IMR-90 (cell line): ENCODE measurements at regions not wholly inside any gene's neighbourhood (a gene's known extent, or its start where the extent isn't known, plus 50 kb on each side); places are given as distances from the start of the nearest gene placed in this dataset.

Experiments used
- ATAC-seq: fragments of 200-7000 bp; cut with Tn5 transposase; 2 replicates; pipeline ENCODE4 v1.9.1; 2020; ENCODE audit warnings: low read depth, mild to moderate bottlenecking, moderate library complexity
- BruUV-seq: library from RNA; stranded (reverse); fragments of 400-500 nt; replicated peaks from 2 replicates; lab custom pipeline; 2021; lab: Mats Ljungman, UMichigan
- CTCF ChIA-PET: fragments of 300-600 bp; formaldehyde crosslinking; extraction: SDS; loops from one replicate; lab custom pipeline; 2021; ENCODE audit warnings: antibody characterized with exemption; lab: Yijun Ruan, JAX
- POLR2A ChIA-PET: fragments of 300-600 bp; sonication (Branson Sonifier 250); formaldehyde crosslinking; loops from one replicate; lab custom pipeline; 2022; ENCODE audit warnings: antibody characterized with exemption; ENCODE audit not compliant: unreplicated experiment; lab: Charles Lee
- DNase-seq: peaks from one replicate; pipeline ENCODE4 v3.0.0; 2013
- H2AFZ ChIP-seq: replicated peaks from 2 replicates; pipeline ENCODE3; 2013; ENCODE audit warnings: low read length, mild to moderate bottlenecking; ENCODE audit not compliant: poor library complexity
- H2AK5ac ChIP-seq: 2 replicates; pipeline ENCODE4 v1.6.1; 2013; ENCODE audit warnings: low read depth, low read length, inconsistent platforms
- H2AK9ac ChIP-seq: replicated peaks from 2 replicates; pipeline ENCODE3; 2013; ENCODE audit warnings: mild to moderate bottlenecking, low read depth, low read length, moderate library complexity; ENCODE audit not compliant: poor library complexity
- H2BK120ac ChIP-seq: 2 replicates; pipeline ENCODE4 v1.6.1; 2013; ENCODE audit warnings: low read depth, low read length, inconsistent platforms
- H2BK15ac ChIP-seq: 3 replicates; pipeline ENCODE4 v1.6.1; 2013; ENCODE audit warnings: low read depth, low read length, inconsistent platforms
- H2BK20ac ChIP-seq: 2 replicates; pipeline ENCODE4 v1.6.1; 2013; ENCODE audit warnings: low read depth, mild to moderate bottlenecking, inconsistent platforms, low read length, moderate library complexity
- H2BK5ac ChIP-seq: 2 replicates; pipeline ENCODE4 v1.6.1; 2013; ENCODE audit warnings: mild to moderate bottlenecking, low read depth, low read length, inconsistent platforms; ENCODE audit not compliant: poor library complexity, severe bottlenecking
- H3K14ac ChIP-seq: replicated peaks from 2 replicates; pipeline ENCODE4 v1.6.1; 2013; ENCODE audit warnings: low read depth, low read length, inconsistent platforms
- H3K18ac ChIP-seq: 2 replicates; pipeline ENCODE4 v1.6.1; 2013; ENCODE audit warnings: low read depth, low read length, control low read depth
- H3K23ac ChIP-seq: 2 replicates; pipeline ENCODE4 v1.6.1; 2013; ENCODE audit warnings: low read depth, low read length, inconsistent platforms
- H3K27ac ChIP-seq: 2 replicates; pipeline ENCODE4 v1.5.1; 2013; ENCODE audit warnings: mild to moderate bottlenecking, control low read depth, low read length; ENCODE audit not compliant: insufficient read depth
- H3K27me3 ChIP-seq: 2 replicates; pipeline ENCODE4 v1.6.1; 2013; ENCODE audit warnings: low read length; ENCODE audit not compliant: control insufficient read depth, insufficient read depth
- H3K36me3 ChIP-seq: 2 replicates; pipeline ENCODE4 v1.6.1; 2013; ENCODE audit warnings: low read length, mixed read lengths; ENCODE audit not compliant: control insufficient read depth, insufficient read depth
- H3K4ac ChIP-seq: 2 replicates; pipeline ENCODE4 v1.6.1; 2013; ENCODE audit warnings: low read depth, low read length, inconsistent platforms
- H3K4me1 ChIP-seq: 2 replicates; pipeline ENCODE4 v1.6.1; 2013; ENCODE audit warnings: low read length, mixed read lengths; ENCODE audit not compliant: control insufficient read depth, insufficient read depth
- H3K4me2 ChIP-seq: 2 replicates; pipeline ENCODE4 v1.6.1; 2013; ENCODE audit warnings: low read depth, mild to moderate bottlenecking, control low read depth, low read length, moderate library complexity
- H3K4me3 ChIP-seq: 2 replicates; pipeline ENCODE4 v1.5.1; 2013; ENCODE audit warnings: low read depth, mild to moderate bottlenecking, control low read depth, low read length, moderate library complexity; ENCODE audit not compliant: insufficient read depth
- H3K56ac ChIP-seq: 2 replicates; pipeline ENCODE4 v1.6.1; 2013; ENCODE audit warnings: low read length, inconsistent platforms; ENCODE audit not compliant: insufficient read depth; ENCODE audit errors: extremely low read depth
- H3K79me1 ChIP-seq, 2 experiments: 2 replicates each; pipeline ENCODE4 v1.6.1; 2013; ENCODE audit warnings: low read length in 2 of 2, inconsistent platforms in 1 of 2, low read depth in 1 of 2
- H3K9ac ChIP-seq: 2 replicates; pipeline ENCODE4 v1.6.1; 2013; ENCODE audit warnings: low read depth, low read length, control low read depth
- H3K9me1 ChIP-seq: 2 replicates; pipeline ENCODE4 v1.6.1; 2013; ENCODE audit warnings: low read length, inconsistent platforms; ENCODE audit not compliant: insufficient read depth
- H3K9me3 ChIP-seq: 2 replicates; pipeline ENCODE4 v1.6.1; 2013; ENCODE audit warnings: low read length; ENCODE audit not compliant: control insufficient read depth, insufficient read depth
- H4K20me1 ChIP-seq: 2 replicates; pipeline ENCODE4 v1.6.1; 2013; ENCODE audit warnings: low read length, inconsistent platforms; ENCODE audit not compliant: insufficient read depth
- H4K5ac ChIP-seq: 2 replicates; pipeline ENCODE4 v1.6.1; 2013; ENCODE audit warnings: mild to moderate bottlenecking, low read depth, low read length, control low read depth
- H4K8ac ChIP-seq, 2 experiments: 2 replicates each; pipeline ENCODE4 v1.6.1; 2013; ENCODE audit warnings: low read depth in 2 of 2, low read length in 2 of 2, control low read depth in 1 of 2, inconsistent platforms in 1 of 2
- H4K91ac ChIP-seq: 2 replicates; pipeline ENCODE4 v1.6.1; 2013; ENCODE audit warnings: low read depth, low read length, inconsistent platforms; ENCODE audit not compliant: insufficient read depth
- BHLHE40 ChIP-seq: fragments of 150-350 bp; IDR thresholded peaks from 2 replicates; pipeline ENCODE4 v1.6.1; 2016; ENCODE audit warnings: mild to moderate bottlenecking, low read depth, low read length
- CEBPB ChIP-seq: IDR thresholded peaks from 2 replicates; pipeline ENCODE4 v1.6.1; 2012; ENCODE audit warnings: low read depth, low read length, improper control_type of control experiment
- CHD1 ChIP-seq: IDR thresholded peaks from 2 replicates; pipeline ENCODE4 v1.6.1; 2012; ENCODE audit warnings: low read depth, low read length, improper control_type of control experiment
- FOS ChIP-seq: fragments of 150-350 bp; IDR thresholded peaks from 2 replicates; pipeline ENCODE4 v1.6.1; 2016; ENCODE audit warnings: low read depth, low read length
- MAFK ChIP-seq: IDR thresholded peaks from 2 replicates; pipeline ENCODE4 v1.6.1; 2012; ENCODE audit warnings: low read depth, low read length, improper control_type of control experiment
- MAZ ChIP-seq: IDR thresholded peaks from 2 replicates; pipeline ENCODE4 v1.6.1; 2012; ENCODE audit warnings: low read depth, mild to moderate bottlenecking, low read length, improper control_type of control experiment, moderate library complexity, borderline replicate concordance
- MXI1 ChIP-seq: IDR thresholded peaks from 2 replicates; pipeline ENCODE4 v1.6.1; 2012; ENCODE audit warnings: low read depth, mild to moderate bottlenecking, low read length, moderate library complexity, borderline replicate concordance
- NFE2L2 ChIP-seq: fragments of 150-350 bp; IDR thresholded peaks from 2 replicates; pipeline ENCODE4 v1.6.1; 2016; ENCODE audit warnings: low read depth, mild to moderate bottlenecking, low read length
- POLR2A ChIP-seq: IDR thresholded peaks from 2 replicates; pipeline ENCODE4 v1.6.1; 2012; ENCODE audit warnings: mild to moderate bottlenecking, low read depth, low read length
- RAD21 ChIP-seq: IDR thresholded peaks from 2 replicates; pipeline ENCODE4 v1.6.1; 2012; ENCODE audit warnings: low read length, improper control_type of control experiment
- RCOR1 ChIP-seq: IDR thresholded peaks from 2 replicates; pipeline ENCODE4 v1.6.1; 2012; ENCODE audit warnings: mild to moderate bottlenecking, low read length, improper control_type of control experiment; ENCODE audit not compliant: insufficient replicate concordance
- RFX5 ChIP-seq: IDR thresholded peaks from 2 replicates; pipeline ENCODE4 v1.8.0; 2012; ENCODE audit warnings: low read depth, mild to moderate bottlenecking, low read length, moderate library complexity
- SMC3 ChIP-seq: fragments of 150-350 bp; IDR thresholded peaks from 2 replicates; pipeline ENCODE4 v1.6.1; 2016; ENCODE audit warnings: low read depth, mild to moderate bottlenecking, antibody characterized with exemption, low read length, moderate library complexity
- dilution Hi-C: fragments of 300-500 bp; cut with HindIII; formaldehyde crosslinking; loops from one replicate; pipeline ENCODE4 v1.14.3; 2018; ENCODE audit warnings: low sequenced_read_pairs; ENCODE audit not compliant: unreplicated experiment
- in situ Hi-C: fragments of 300-500 bp; cut with MboI; formaldehyde crosslinking; loops from 3 replicates; pipeline ENCODE4 v1.14.3; 2019; ENCODE audit warnings: low sequenced_read_pairs, inconsistent platforms, mixed read lengths
- intact Hi-C: fragments of 100-400 bp; cut with micrococcal nuclease; formaldehyde crosslinking; loops from 2 replicates; pipeline ENCODE4 v1.10.0; 2022
- TF ChIP-seq, protein P1 (sequence below): fragments of 150-350 bp; IDR thresholded peaks from 2 replicates; pipeline ENCODE4 v1.6.1; 2017; ENCODE audit warnings: mild to moderate bottlenecking, antibody characterized with exemption, low read length, low read depth
- TF ChIP-seq, protein P2 (sequence below): conservative IDR thresholded peaks from 2 replicates; pipeline ENCODE4 v1.5.1; 2012; ENCODE audit warnings: mild to moderate bottlenecking, low read depth, low read length, improper control_type of control experiment
- TF ChIP-seq, protein P3 (sequence below): fragments of 150-350 bp; IDR thresholded peaks from 2 replicates; pipeline ENCODE4 v1.6.1; 2016; ENCODE audit warnings: low read depth, mild to moderate bottlenecking, low read length, moderate library complexity, borderline replicate concordance

DNA sequence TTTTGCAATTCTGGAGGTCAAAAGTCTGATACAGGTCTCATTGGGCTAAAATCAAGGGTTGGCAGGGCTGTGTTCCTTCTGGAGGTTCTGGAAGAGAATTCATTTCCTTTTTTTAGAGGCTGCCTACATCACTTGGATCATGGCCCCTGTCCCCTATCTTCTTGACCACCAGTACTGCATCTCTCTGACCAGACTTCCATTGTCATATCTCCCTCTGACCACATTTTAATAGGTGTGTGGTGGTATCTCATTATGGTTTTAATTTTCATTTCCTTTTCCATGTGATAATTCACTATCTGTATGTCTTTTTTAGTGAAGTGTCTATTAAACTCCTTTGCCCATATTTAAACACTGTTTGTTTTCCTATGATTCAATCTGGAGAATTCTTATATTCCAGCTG, 215.2 kb upstream of the OTX2 start:
- Histone ChIP-seq H2BK15ac (no peak overlapping the region), H3K18ac (no peak overlapping the region), H3K56ac (no peak overlapping the region), H3K9me3 (peaks cover 3% of the 10 kb centered on the region; the same call in 1 of the 2 replicates), H3K4me3 (no peak overlapping the region), H2AFZ (no peak overlapping the region), H2BK5ac (no peak overlapping the region), H4K20me1 (no peaks in the 10 kb centered on the region), H3K9me1 (no peaks in the 10 kb centered on the region), H2AK9ac (no peak overlapping the region), H3K9ac (no peak overlapping the region), H4K8ac (no peak overlapping the region), H3K4me2 (no peak overlapping the region), H2BK120ac (no peak overlapping the region), H3K4ac (no peak overlapping the region), H4K91ac (no peak overlapping the region), H3K27me3 (no peaks in the 10 kb centered on the region), H3K23ac (no peak overlapping the region), H3K36me3 (no peaks in the 10 kb centered on the region), H3K14ac (no peak overlapping the region), H3K27ac (no peak overlapping the region), H2AK5ac (no peak overlapping the region), H3K79me1 (no peaks in the 10 kb centered on the region), H2BK20ac (no peak overlapping the region), H4K5ac (no peak overlapping the region), H3K4me1 (no peaks in the 10 kb centered on the region)
- dilution Hi-C loops (no loop called here), in situ Hi-C loops (no loop called here), intact Hi-C loops (no loop called here)
- BruUV-seq: no TSS peak
- DNase-seq (no peak), ATAC-seq (no peak)
- TF ChIP-seq, protein P1, sequence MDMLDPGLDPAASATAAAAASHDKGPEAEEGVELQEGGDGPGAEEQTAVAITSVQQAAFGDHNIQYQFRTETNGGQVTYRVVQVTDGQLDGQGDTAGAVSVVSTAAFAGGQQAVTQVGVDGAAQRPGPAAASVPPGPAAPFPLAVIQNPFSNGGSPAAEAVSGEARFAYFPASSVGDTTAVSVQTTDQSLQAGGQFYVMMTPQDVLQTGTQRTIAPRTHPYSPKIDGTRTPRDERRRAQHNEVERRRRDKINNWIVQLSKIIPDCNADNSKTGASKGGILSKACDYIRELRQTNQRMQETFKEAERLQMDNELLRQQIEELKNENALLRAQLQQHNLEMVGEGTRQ: no peak
- TF ChIP-seq CEBPB: no peak
- no peak for TF ChIP-seq MAFK
- TF ChIP-seq FOS: no peak
- no peak for TF ChIP-seq MXI1
- TF ChIP-seq RAD21: no peak
- TF ChIP-seq, protein P2, sequence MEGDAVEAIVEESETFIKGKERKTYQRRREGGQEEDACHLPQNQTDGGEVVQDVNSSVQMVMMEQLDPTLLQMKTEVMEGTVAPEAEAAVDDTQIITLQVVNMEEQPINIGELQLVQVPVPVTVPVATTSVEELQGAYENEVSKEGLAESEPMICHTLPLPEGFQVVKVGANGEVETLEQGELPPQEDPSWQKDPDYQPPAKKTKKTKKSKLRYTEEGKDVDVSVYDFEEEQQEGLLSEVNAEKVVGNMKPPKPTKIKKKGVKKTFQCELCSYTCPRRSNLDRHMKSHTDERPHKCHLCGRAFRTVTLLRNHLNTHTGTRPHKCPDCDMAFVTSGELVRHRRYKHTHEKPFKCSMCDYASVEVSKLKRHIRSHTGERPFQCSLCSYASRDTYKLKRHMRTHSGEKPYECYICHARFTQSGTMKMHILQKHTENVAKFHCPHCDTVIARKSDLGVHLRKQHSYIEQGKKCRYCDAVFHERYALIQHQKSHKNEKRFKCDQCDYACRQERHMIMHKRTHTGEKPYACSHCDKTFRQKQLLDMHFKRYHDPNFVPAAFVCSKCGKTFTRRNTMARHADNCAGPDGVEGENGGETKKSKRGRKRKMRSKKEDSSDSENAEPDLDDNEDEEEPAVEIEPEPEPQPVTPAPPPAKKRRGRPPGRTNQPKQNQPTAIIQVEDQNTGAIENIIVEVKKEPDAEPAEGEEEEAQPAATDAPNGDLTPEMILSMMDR: no peak
- TF ChIP-seq RFX5: no peak
- TF ChIP-seq MAZ: no peak
- TF ChIP-seq SMC3: no peak
- TF ChIP-seq CHD1: no peak
- TF ChIP-seq BHLHE40: no peak
- no peak for TF ChIP-seq NFE2L2
- TF ChIP-seq POLR2A: no peak
- TF ChIP-seq, protein P3, sequence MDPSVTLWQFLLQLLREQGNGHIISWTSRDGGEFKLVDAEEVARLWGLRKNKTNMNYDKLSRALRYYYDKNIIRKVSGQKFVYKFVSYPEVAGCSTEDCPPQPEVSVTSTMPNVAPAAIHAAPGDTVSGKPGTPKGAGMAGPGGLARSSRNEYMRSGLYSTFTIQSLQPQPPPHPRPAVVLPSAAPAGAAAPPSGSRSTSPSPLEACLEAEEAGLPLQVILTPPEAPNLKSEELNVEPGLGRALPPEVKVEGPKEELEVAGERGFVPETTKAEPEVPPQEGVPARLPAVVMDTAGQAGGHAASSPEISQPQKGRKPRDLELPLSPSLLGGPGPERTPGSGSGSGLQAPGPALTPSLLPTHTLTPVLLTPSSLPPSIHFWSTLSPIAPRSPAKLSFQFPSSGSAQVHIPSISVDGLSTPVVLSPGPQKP: no peak
- no peak for TF ChIP-seq RCOR1
- CTCF ChIA-PET: no interaction called here
- POLR2A ChIA-PET: no interaction called here
